SJCRH30 (cell line): ENCODE measurements at regions not wholly inside any gene's neighbourhood (a gene's known extent, or its start where the extent isn't known, plus 50 kb on each side); places are given as distances from the start of the nearest gene placed in this dataset.
"Not testable (repeated sequence)": the region's sequence is repeated elsewhere in the genome, so short reads cannot be mapped to it uniquely, and the experiment has no call there.

Source experiments
- DNase-seq, 2 experiments: peaks; one replicate each; pipeline ENCODE4 v3.0.0-alpha.2; 2015 to 2020
- H3K27ac ChIP-seq: fragments of 250-450 bp; sonication (Bioruptor Pico); 2 replicates; pipeline ENCODE4 v1.5.1; 2020; ENCODE audit warnings: mild to moderate bottlenecking, moderate library complexity
- H3K27me3 ChIP-seq: fragments of 250-450 bp; sonication (Bioruptor Pico); 2 replicates; pipeline ENCODE4 v1.5.1; 2020; ENCODE audit warnings: mild to moderate bottlenecking, moderate library complexity
- H3K36me3 ChIP-seq: fragments of 250-450 bp; sonication (Bioruptor Pico); 2 replicates; pipeline ENCODE4 v1.5.1; 2020; ENCODE audit warnings: mild to moderate bottlenecking, moderate library complexity
- H3K4me1 ChIP-seq: fragments of 250-450 bp; sonication (Bioruptor Pico); 2 replicates; pipeline ENCODE4 v1.5.1; 2020; ENCODE audit warnings: mild to moderate bottlenecking, moderate library complexity
- H3K4me3 ChIP-seq: fragments of 250-450 bp; sonication (Bioruptor Pico); 2 replicates; pipeline ENCODE4 v1.5.1; 2020; ENCODE audit warnings: mild to moderate bottlenecking, moderate library complexity
- H3K9me3 ChIP-seq: fragments of 250-450 bp; sonication (Bioruptor Pico); replicated peaks from 2 replicates; pipeline ENCODE4 v1.5.1; 2020; ENCODE audit warnings: mild to moderate bottlenecking, moderate library complexity

GRCh38 chr13:97520061-97520460 is 86.1 kb downstream of the RAP2A start:
- no peaks in the 10 kb centered on the region for H3K36me3 ChIP-seq
- no peak overlapping the region for H3K27ac ChIP-seq
- no peak overlapping the region for H3K4me3 ChIP-seq
- no peaks in the 10 kb centered on the region for H3K9me3 ChIP-seq
- DNase-seq: no peak
- H3K4me1 ChIP-seq: no peaks in the 10 kb centered on the region
- H3K27me3 ChIP-seq: no peaks in the 10 kb centered on the region

DNA sequence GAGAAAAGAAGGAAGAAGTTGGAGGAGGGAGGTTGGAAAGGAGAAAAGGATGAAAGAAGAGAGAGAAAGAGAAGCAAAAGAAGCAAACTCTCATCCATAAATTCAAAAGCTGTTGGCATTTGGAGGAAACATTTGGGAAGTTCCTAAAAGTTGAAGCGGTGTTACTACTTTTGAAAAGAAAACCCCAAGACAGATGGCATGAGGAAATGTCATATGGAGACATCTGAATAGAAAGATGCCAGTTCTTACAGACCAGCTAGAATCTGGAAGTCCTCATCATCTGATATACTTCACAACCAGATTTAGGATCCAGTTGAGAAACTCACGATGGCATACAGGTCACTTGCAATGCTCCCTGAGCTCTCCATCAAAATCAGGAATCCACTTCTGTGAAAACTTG is 86.9 kb downstream of the RAP2A start:
- no peak for DNase-seq
- Histone ChIP-seq H3K9me3 (no peaks in the 10 kb centered on the region), H3K27ac (no peak overlapping the region), H3K4me1 (no peaks in the 10 kb centered on the region), H3K36me3 (no peaks in the 10 kb centered on the region), H3K4me3 (no peak overlapping the region), H3K27me3 (no peaks in the 10 kb centered on the region)

GRCh38 chr13:97521726-97522125 is 87.8 kb downstream of the RAP2A start:
- Histone ChIP-seq H3K4me1 (no peaks in the 10 kb centered on the region), H3K36me3 (no peaks in the 10 kb centered on the region), H3K27ac (no peak overlapping the region), H3K4me3 (no peak overlapping the region), H3K9me3 (no peaks in the 10 kb centered on the region), H3K27me3 (no peaks in the 10 kb centered on the region)
- DNase-seq: no peak

- H3K36me3 ChIP-seq: no peaks in the 10 kb centered on the region
- no peaks in the 10 kb centered on the region for H3K9me3 ChIP-seq
- no peak overlapping the region for H3K4me3 ChIP-seq
- no peak for DNase-seq
- no peaks in the 10 kb centered on the region for H3K4me1 ChIP-seq
- H3K27ac ChIP-seq: no peak overlapping the region
- H3K27me3 ChIP-seq: no peaks in the 10 kb centered on the region
Observed at GRCh38 chr13:97522243-97522642, 88.3 kb downstream of the RAP2A start.

DNA sequence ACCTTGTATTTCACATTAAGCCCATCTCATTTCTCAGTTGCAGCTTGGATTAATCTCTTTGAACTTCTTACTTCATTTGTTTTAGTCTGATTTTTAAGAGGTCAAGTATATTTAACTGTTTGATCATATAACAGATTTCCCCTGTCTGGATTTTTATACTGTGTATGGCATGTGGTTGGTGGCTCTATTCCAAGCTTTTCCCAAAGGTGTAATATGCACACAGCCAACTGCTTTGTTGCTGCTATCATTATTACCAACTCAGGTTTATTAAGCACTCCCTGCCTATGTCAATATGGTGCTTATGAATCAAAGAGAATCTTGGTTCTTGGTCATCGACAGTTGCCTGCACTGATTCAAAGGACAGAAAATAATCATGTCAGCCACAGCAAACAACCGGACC is 92.6 kb downstream of the RAP2A start:
- Histone ChIP-seq H3K27me3 (no peaks in the 10 kb centered on the region), H3K27ac (no peak overlapping the region), H3K36me3 (no peaks in the 10 kb centered on the region), H3K9me3 (no peaks in the 10 kb centered on the region), H3K4me3 (no peak overlapping the region), H3K4me1 (no peaks in the 10 kb centered on the region)
- DNase-seq: no peak

GRCh38 chr13:97528518-97528917 is 94.5 kb downstream of the RAP2A start:
- H3K27ac ChIP-seq: no peak overlapping the region
- H3K4me1 ChIP-seq: no peaks in the 10 kb centered on the region
- no peak overlapping the region for H3K4me3 ChIP-seq
- H3K9me3 ChIP-seq: no peaks in the 10 kb centered on the region
- DNase-seq: no peak
- no peaks in the 10 kb centered on the region for H3K36me3 ChIP-seq
- H3K27me3 ChIP-seq: no peaks in the 10 kb centered on the region

DNA sequence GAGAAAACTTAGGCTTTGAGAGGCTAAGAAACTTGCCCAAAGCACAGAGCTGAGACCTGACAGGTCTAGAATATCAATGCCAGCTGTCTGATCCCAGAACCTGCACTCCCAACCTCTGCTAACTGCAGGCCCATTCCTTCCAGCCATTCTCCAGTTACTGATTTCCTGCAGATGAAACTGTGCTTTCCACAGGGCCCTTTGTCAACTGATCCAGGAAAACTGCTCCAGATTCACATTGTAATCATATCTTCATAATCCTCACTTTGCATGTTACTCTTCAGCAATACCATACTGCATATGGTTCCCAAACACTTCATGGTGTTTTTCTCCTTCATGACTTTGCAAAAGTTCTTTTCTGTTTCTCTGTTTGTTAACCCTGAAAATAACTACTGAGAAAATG is 100.6 kb downstream of the RAP2A start:
- no peak for DNase-seq
- Histone ChIP-seq H3K36me3 (no peaks in the 10 kb centered on the region), H3K27ac (no peak overlapping the region), H3K4me1 (no peaks in the 10 kb centered on the region), H3K27me3 (no peaks in the 10 kb centered on the region), H3K4me3 (no peak overlapping the region), H3K9me3 (no peaks in the 10 kb centered on the region)

DNA sequence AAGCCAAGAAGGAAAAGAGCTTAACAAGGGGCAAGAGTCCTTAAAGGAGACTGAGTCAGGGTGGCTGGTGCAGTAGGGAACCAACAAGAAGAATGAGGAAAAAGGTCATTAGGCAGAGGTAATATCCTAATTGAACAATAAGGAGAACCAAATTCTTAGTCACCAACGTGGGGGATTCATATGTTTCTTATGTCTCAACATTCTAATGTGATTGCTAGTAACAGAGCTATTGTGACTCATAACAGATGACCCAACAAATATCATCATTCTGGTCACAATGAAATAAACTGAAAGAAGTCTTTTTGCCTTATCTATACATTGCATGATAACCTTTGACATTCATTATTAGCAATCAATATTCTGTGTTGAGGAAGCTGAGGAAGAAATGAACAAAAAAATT is 101.6 kb downstream of the RAP2A start:
- Histone ChIP-seq H3K36me3 (no peaks in the 10 kb centered on the region), H3K4me1 (no peaks in the 10 kb centered on the region), H3K27ac (no peak overlapping the region), H3K9me3 (no peaks in the 10 kb centered on the region), H3K27me3 (no peaks in the 10 kb centered on the region), H3K4me3 (no peak overlapping the region)
- DNase-seq: no peak

GRCh38 chr13:97537110-97537509 is 103.1 kb downstream of the RAP2A start:
- Histone ChIP-seq H3K27me3 (no peaks in the 10 kb centered on the region), H3K4me3 (no peak overlapping the region), H3K4me1 (no peaks in the 10 kb centered on the region), H3K27ac (no peak overlapping the region), H3K36me3 (no peaks in the 10 kb centered on the region), H3K9me3 (no peaks in the 10 kb centered on the region)
- DNase-seq: no peak

GRCh38 chr13:97538203-97538602 is 104.2 kb downstream of the RAP2A start:
- H3K4me1 ChIP-seq: no peaks in the 10 kb centered on the region
- H3K36me3 ChIP-seq: no peaks in the 10 kb centered on the region
- no peaks in the 10 kb centered on the region for H3K9me3 ChIP-seq
- no peak overlapping the region for H3K4me3 ChIP-seq
- no peaks in the 10 kb centered on the region for H3K27me3 ChIP-seq
- no peak for DNase-seq
- no peak overlapping the region for H3K27ac ChIP-seq

DNA sequence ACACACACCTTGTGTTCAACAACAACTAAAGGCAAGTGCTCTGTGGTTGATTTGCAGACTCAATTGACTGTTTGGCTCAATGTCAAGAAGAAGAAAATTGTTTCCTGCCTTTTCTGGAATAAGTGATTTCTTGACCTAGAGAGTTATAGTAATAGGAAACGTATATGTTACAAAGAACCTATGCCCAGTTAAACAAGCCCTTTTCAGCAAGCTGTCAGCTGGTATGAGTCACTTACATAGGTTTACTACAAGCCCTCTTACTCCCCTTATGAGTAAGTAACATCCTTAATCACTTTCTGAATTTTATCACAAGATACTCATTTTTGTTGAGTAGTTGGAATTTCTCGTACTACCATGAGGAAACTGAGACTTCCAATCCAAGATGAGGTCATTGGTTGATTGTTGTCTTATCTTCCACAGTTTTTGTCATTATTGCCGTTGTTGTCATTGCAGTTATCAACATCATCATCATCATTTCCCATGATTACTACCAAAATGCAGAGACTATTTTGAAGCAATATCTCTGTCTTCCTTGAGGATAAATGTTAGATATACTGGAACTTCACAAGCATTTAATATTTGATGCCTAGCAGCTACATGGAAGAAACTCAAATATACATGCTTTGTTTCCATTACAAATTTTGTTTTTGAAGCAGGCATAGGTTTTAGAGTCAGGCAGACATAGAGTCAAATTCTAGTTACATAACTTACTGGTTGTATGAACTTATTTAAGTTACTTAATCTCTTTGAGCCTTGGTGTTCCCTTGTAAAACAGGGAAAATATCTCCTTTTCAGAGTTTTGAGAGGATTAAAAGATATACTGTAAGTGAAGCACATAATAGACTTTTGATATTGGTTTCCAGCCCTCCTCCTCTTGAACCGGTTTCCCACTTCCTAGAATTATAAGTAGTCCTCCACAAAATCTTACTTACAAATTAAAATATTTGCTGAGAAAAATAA is 106.0 kb downstream of the RAP2A start:
- Histone ChIP-seq H3K9me3 (no peaks in the 10 kb centered on the region), H3K27me3 (no peaks in the 10 kb centered on the region), H3K27ac (no peak overlapping the region), H3K4me1 (no peaks in the 10 kb centered on the region), H3K36me3 (no peaks in the 10 kb centered on the region), H3K4me3 (no peak overlapping the region)
- no peak for DNase-seq

DNA sequence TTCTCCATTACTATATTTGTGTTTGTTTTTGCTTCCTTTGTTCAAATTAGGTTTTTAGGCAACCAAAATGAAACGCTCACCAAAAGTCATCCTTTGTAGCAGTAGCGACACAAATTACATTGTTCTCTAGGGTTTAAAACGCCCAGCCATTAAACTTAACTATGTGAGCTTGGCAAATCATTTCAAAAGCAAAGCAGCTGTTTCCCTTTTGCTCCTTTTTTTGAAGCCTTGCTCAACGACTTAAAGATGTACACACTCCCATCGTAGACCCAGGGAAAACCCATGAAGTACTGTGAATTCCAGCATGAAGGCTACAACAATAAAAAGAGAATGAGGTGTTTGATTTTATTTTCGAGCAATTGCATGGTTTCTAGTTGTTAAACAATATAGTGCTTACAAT is 106.7 kb downstream of the RAP2A start:
- no peaks in the 10 kb centered on the region for H3K27me3 ChIP-seq
- H3K27ac ChIP-seq: no peak overlapping the region
- no peaks in the 10 kb centered on the region for H3K4me1 ChIP-seq
- DNase-seq: no peak
- H3K4me3 ChIP-seq: no peak overlapping the region
- H3K9me3 ChIP-seq: no peaks in the 10 kb centered on the region
- no peaks in the 10 kb centered on the region for H3K36me3 ChIP-seq

DNA sequence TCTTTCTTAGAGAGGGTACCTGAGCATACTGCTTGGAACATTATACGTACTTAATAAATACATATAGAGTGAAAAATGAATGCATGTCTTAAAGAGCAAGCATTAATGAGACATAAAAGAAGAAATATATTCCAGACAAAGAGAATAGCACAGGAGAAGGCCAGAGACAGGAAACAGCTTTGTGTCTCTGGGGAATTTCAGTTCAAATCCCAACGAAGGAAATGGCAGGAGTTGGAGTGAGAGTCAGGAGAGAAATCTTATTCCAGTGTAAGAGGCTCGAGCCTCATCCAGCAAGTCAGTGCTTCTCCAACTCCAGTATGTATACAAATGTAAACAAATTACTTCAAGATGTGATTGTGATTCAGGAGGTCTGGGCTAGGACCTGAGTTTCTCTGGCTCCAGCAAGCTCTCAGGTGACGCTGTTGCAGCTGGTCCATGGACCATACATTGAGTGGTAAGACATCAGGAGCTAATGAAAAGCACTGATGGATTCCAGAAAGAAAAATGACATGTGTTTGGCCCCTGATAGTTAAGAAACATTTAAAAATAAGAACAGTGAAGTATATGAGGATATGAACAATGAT is 108.2 kb downstream of the RAP2A start:
- H3K4me1 ChIP-seq: no peaks in the 10 kb centered on the region
- H3K9me3 ChIP-seq: no peaks in the 10 kb centered on the region
- DNase-seq: no peak
- no peak overlapping the region for H3K4me3 ChIP-seq
- no peaks in the 10 kb centered on the region for H3K27me3 ChIP-seq
- no peaks in the 10 kb centered on the region for H3K36me3 ChIP-seq
- no peak overlapping the region for H3K27ac ChIP-seq

DNA sequence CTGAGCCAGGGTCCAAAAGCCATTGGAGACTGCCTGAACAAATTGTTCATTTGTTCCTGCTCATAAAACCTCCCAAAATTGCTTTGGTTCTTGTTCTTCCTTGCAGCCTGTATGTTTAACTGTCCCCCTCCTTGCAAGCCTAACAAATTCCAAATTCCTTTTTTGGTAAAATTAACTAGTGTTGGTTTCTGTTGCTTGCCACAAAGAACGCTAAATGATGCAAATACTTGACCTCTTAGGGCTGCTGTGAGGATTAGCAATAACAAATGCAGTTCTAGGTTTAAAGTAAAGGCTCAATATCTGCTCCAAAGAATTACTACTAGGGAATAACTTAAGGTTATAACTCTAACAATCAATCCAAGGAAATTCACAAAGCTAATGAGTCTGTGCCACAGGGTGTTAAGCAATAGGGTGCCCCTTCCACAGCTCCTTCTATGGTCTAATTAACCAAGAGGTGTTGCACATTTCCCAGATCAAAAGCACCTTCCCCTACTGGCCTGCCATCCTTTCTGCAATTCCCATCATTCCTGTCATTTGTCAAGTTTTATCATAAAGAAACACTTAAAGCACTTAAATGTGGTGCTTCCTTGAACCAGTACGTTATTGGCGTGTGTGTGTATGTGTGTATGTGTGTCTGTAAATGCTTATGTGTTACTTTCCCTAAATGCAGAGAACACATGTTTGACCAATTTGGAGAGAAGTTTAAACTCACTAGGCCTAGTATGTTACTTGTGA is 110.2 kb downstream of the RAP2A start:
- no peak for DNase-seq

GRCh38 chr13:97544971-97545499 is 111.1 kb downstream of the RAP2A start:
- H3K27ac ChIP-seq, H3K27me3 ChIP-seq, DNase-seq, H3K4me1 ChIP-seq, H3K36me3 ChIP-seq, H3K9me3 ChIP-seq, H3K4me3 ChIP-seq: not testable (repeated sequence)

More for the DNA sequence above, 110.2 kb downstream of the RAP2A start:
- H3K4me3 ChIP-seq: no peak overlapping the region
- no peaks in the 10 kb centered on the region for H3K4me1 ChIP-seq
- no peak overlapping the region for H3K27ac ChIP-seq
- no peaks in the 10 kb centered on the region for H3K9me3 ChIP-seq
- no peaks in the 10 kb centered on the region for H3K36me3 ChIP-seq
- H3K27me3 ChIP-seq: no peaks in the 10 kb centered on the region
